Tibial nerve (tissue), 4 donors: ENCODE measurements at regions not wholly inside any gene's neighbourhood (a gene's known extent, or its start where the extent isn't known, plus 50 kb on each side); places are given as distances from the start of the nearest gene placed in this dataset.

Experiments
- DNase-seq, 2 donors: peaks; one replicate each; pipeline ENCODE4 v3.0.0-alpha.2; 2019; ENCODE audit warnings: low spot score in 2 of 2
- H3K27ac ChIP-seq, 4 donors: fragments of 200-600 bp; sonication (generic) in 3 of 4; one replicate each; pipeline ENCODE4 v1.5.1; 2017 to 2019; ENCODE audit warnings: mild to moderate bottlenecking in 1 of 4
- H3K27me3 ChIP-seq, 2 donors: fragments of 200-600 bp; sonication (generic) in 1 of 2; one replicate each; pipeline versions ENCODE4 v1.5.1 to v1.6.0; 2017 to 2019
- H3K36me3 ChIP-seq, 3 donors: fragments of 200-600 bp; sonication (generic); one replicate each; pipeline ENCODE4 v1.5.1; 2018 to 2019
- H3K4me1 ChIP-seq, 4 donors: fragments of 200-600 bp; sonication (generic) in 3 of 4; one replicate each; pipeline ENCODE4 v1.5.1; 2017 to 2019
- H3K4me3 ChIP-seq, 4 donors: fragments of 200-600 bp; sonication (generic) in 3 of 4; one replicate each; pipeline ENCODE4 v1.5.1; 2017 to 2019; ENCODE audit warnings: mild to moderate bottlenecking in 1 of 4, moderate library complexity in 1 of 4
- H3K9me3 ChIP-seq, 4 donors: fragments of 200-600 bp; sonication (generic) in 3 of 4; one replicate each; pipeline ENCODE4 v1.5.1; 2017 to 2019
- CTCF ChIP-seq, 5 experiments: fragments of 200-600 bp in 3 of 5; fragments of 450-650 bp in 2 of 5; sonication (generic) in 3 of 5; IDR thresholded peaks; one replicate each; pipeline ENCODE4 v1.5.1; 2016 to 2019; ENCODE audit warnings: antibody characterized with exemption in 5 of 5, mild to moderate bottlenecking in 3 of 5, moderate library complexity in 2 of 5
- EP300 ChIP-seq, 2 donors: sonication (generic); formaldehyde crosslinking; IDR thresholded peaks; one replicate each; pipeline ENCODE4 v1.6.1; 2017; ENCODE audit warnings: antibody characterized with exemption in 2 of 2, mild to moderate bottlenecking in 1 of 2
- POLR2A ChIP-seq, 2 donors: fragments of 450-650 bp; IDR thresholded peaks; one replicate each; pipeline ENCODE4 v1.6.1; 2017; ENCODE audit warnings: antibody characterized with exemption in 2 of 2, mild to moderate bottlenecking in 2 of 2, moderate library complexity in 2 of 2
- WGBS, 2 donors: methylation state at CpG; one replicate each; pipeline ENCODE4 v1.1.5; 2018; 5-methylcytosine and 5-hydroxymethylcytosine counted together

GRCh38 chr18:9017167-9017904 lies 85.2 kb upstream of the NDUFV2 start:
- H3K4me1 ChIP-seq = peaks cover 0 to 16% (median 4%) of the 10 kb centered on the region in 4 donors
- no peaks in the 10 kb centered on the region for H3K27me3 ChIP-seq
- TF ChIP-seq EP300 (IDR thresholded peaks at IDR 0.05) = no peak
- TF ChIP-seq CTCF (IDR thresholded peaks at IDR 0.05) = no peak
- no peak for TF ChIP-seq POLR2A (IDR thresholded peaks at IDR 0.05)
- H3K36me3 ChIP-seq = no peaks in the 10 kb centered on the region
- peak overlapping the region in 3 of 4 donors; percentile 0 to 64 (median 62) for H3K27ac ChIP-seq
- no peaks in the 10 kb centered on the region for H3K9me3 ChIP-seq
- peak overlapping the region in 3 of 4 donors; percentile 29 to 40 (median 33) for H3K4me3 ChIP-seq
- 16 to 22% methylated on average over 33 to 34 of the region's 34 CpGs for WGBS, 2 donors
- DNase-seq = peak; percentile 24 to 44

DNA sequence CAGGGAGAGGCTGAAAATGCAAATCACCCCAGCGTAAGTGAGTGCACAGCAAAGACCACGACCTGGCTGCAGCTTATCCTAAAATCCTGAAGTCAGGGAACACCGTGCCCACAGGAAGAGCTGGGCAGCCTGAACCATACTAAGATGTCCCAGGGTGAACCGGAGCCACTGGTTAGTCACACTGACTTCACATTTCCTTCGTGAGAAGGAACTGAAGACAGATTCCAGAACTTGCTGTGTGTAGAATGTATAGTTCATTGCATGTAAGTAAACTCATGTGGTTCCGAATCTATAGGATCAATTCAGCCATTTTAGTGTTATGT lies 84.6 kb upstream of the NDUFV2 start:
- 62 to 65% methylated on average over 6 of the region's 6 CpGs for WGBS, 2 donors
- no peak for DNase-seq
- H3K4me3 ChIP-seq = no peak overlapping the region
- peak overlapping the region in 2 of 4 donors; percentile 0 to 64 for H3K27ac ChIP-seq
- peaks cover 0 to 16% (median 4%) of the 10 kb centered on the region in 4 donors for H3K4me1 ChIP-seq
- no peaks in the 10 kb centered on the region for H3K27me3 ChIP-seq
- H3K9me3 ChIP-seq = no peaks in the 10 kb centered on the region
- no peaks in the 10 kb centered on the region for H3K36me3 ChIP-seq
- no peak for TF ChIP-seq POLR2A (IDR thresholded peaks at IDR 0.05)
- no peak for TF ChIP-seq CTCF (IDR thresholded peaks at IDR 0.05)
- TF ChIP-seq EP300 (IDR thresholded peaks at IDR 0.05) = no peak

GRCh38 chr18:9019135-9019534 lies 83.4 kb upstream of the NDUFV2 start:
- peaks cover 0 to 16% (median 4%) of the 10 kb centered on the region in 4 donors for H3K4me1 ChIP-seq
- H3K27ac ChIP-seq = no peak overlapping the region
- no peak overlapping the region for H3K4me3 ChIP-seq
- no peaks in the 10 kb centered on the region for H3K9me3 ChIP-seq
- DNase-seq = no peak
- H3K36me3 ChIP-seq = no peaks in the 10 kb centered on the region
- TF ChIP-seq CTCF (IDR thresholded peaks at IDR 0.05) (no peak), EP300 (IDR thresholded peaks at IDR 0.05) (no peak), POLR2A (IDR thresholded peaks at IDR 0.05) (no peak)
- no peaks in the 10 kb centered on the region for H3K27me3 ChIP-seq
- WGBS, 2 donors = 97% methylated on average over 4 of the region's 4 CpGs

DNA sequence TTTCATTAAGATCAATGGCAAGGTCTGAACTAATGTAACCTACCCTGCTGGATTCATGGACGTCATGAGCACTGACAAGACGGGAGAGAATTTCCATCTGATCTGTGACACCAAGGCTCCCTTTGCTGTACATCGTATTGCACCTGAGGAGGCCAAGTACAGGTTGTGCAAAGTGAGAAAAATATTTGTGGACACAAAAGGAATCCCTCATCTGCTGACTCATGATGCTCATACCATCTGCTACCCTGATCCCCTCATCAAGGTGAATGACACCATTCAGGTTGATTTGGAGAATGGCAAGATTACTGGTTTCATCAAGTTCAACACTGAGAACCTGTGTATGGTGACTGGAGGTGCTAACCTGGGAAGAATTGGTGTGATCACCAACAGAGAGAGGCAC lies 82.3 kb upstream of the NDUFV2 start:
- Histone ChIP-seq H3K9me3 (no peaks in the 10 kb centered on the region), H3K4me3 (no peak overlapping the region), H3K36me3 (no peaks in the 10 kb centered on the region), H3K27ac (no peak overlapping the region), H3K4me1 (peaks cover 0 to 16% (median 4%) of the 10 kb centered on the region in 4 donors), H3K27me3 (no peaks in the 10 kb centered on the region)
- TF ChIP-seq EP300 (IDR thresholded peaks at IDR 0.05) = no peak
- TF ChIP-seq POLR2A (IDR thresholded peaks at IDR 0.05) = no peak
- no peak for TF ChIP-seq CTCF (IDR thresholded peaks at IDR 0.05)
- 82 to 89% methylated on average over 3 of the region's 3 CpGs for WGBS, 2 donors
- no peak for DNase-seq

DNA sequence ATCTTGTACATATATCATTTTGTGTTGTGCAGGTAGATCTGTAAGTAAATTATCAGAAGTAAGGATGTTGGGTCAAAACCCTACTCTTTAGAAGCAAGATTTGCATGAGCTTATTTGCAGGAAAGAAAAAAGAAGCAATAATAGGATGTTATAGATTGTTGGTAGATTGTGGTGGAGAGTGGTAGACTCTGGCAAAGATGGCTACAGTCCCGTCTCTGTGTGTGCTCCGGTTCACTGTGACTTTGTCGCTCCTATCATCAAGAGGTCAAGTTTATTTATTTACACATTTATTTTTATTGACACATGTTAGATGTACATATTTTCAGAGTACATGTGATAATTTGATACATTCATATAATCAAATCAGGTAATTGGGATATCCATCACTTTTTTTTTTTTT lies 81.0 kb upstream of the NDUFV2 start:
- 92 to 93% methylated on average over 3 of the region's 3 CpGs for WGBS, 2 donors
- H3K27me3 ChIP-seq = no peaks in the 10 kb centered on the region
- peaks cover 0 to 15% (median 4%) of the 10 kb centered on the region in 4 donors for H3K4me1 ChIP-seq
- H3K36me3 ChIP-seq = no peaks in the 10 kb centered on the region
- no peak overlapping the region for H3K27ac ChIP-seq
- H3K4me3 ChIP-seq = no peak overlapping the region
- H3K9me3 ChIP-seq = no peaks in the 10 kb centered on the region
- TF ChIP-seq CTCF (IDR thresholded peaks at IDR 0.05) (no peak), EP300 (IDR thresholded peaks at IDR 0.05) (no peak), POLR2A (IDR thresholded peaks at IDR 0.05) (no peak)
- DNase-seq = no peak
